T-helper 1 cell treated with Interleukin-12 subunit alpha and Interleukin-12 subunit beta and Interleukin-4 antibody, amounts not matched to agents 30 μg/mL and 1 μg/mL, for 36 hours (primary cell): ENCODE measurements at regions not wholly inside any gene's neighbourhood (a gene's known extent, or its start where the extent isn't known, plus 50 kb on each side); places are given as distances from the start of the nearest gene placed in this dataset.

Source experiments
- H3K27ac Mint-ChIP-seq: one replicate; pipeline ENCODE4 v1.8.0; 2021; ENCODE audit warnings: mild to moderate bottlenecking, mixed read lengths
- H3K27me3 Mint-ChIP-seq: one replicate; pipeline ENCODE4 v1.8.0; 2021; ENCODE audit warnings: low read depth, mixed read lengths
- H3K36me3 Mint-ChIP-seq: one replicate; pipeline ENCODE4 v1.8.0; 2021; ENCODE audit warnings: low read depth, mixed read lengths
- H3K4me1 Mint-ChIP-seq: one replicate; pipeline ENCODE4 v1.8.0; 2021; ENCODE audit warnings: low read depth, mixed read lengths
- H3K4me3 Mint-ChIP-seq: one replicate; pipeline ENCODE4 v1.8.0; 2021; ENCODE audit warnings: mild to moderate bottlenecking, moderate library complexity, mixed read lengths
- H3K9me3 Mint-ChIP-seq: one replicate; pipeline ENCODE4 v1.8.0; 2021; ENCODE audit warnings: mixed read lengths

DNA sequence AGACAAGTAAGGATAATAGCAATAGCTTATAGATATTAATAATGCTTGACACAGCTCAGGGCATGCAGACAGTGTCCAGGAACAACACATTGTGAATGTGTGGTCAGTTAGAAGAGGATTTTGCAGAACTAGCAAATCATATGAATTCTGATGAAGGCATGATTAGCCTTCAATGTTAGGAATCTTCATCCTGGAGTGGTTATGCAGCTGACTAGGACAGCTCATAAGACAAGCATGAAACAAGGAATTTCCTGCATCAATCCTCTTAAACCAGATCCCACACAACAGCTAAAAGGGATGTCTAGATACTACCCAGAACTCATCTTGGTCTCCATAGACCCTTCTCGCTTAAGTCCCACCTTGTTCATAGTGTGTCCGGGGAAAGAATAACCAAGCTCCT, 499.0 kb upstream of the ATP11B start:
- H3K27me3 Mint-ChIP-seq, result no peaks in the 10 kb centered on the region
- H3K36me3 Mint-ChIP-seq, result no peaks in the 10 kb centered on the region
- H3K4me3 Mint-ChIP-seq, result no peak overlapping the region
- no peaks in the 10 kb centered on the region for H3K4me1 Mint-ChIP-seq
- no peak overlapping the region for H3K27ac Mint-ChIP-seq
- no peaks in the 10 kb centered on the region for H3K9me3 Mint-ChIP-seq

DNA sequence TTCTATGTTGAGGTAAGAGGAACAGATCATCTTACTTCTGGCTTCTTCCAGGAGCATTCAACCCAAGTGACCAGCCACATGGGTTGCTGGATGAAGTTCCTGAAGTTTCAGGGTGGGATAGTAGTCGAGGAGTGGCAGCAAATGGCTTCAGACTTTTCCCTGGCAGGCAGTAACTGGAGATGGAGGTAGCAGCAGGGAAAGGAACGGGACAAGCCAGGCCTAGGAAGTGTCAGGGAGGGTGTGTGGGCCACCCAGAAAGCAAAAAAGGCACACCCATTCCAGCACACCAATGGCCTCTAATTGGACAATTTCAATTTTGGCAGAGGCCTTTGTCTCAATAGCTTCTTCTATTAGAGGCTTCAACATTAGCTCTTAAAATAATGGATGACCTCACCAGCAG, 498.6 kb upstream of the ATP11B start:
- Mint-ChIP-seq H3K4me3 (no peak overlapping the region), H3K4me1 (no peaks in the 10 kb centered on the region), H3K27ac (no peak overlapping the region), H3K36me3 (no peaks in the 10 kb centered on the region), H3K9me3 (no peaks in the 10 kb centered on the region), H3K27me3 (no peaks in the 10 kb centered on the region)

DNA sequence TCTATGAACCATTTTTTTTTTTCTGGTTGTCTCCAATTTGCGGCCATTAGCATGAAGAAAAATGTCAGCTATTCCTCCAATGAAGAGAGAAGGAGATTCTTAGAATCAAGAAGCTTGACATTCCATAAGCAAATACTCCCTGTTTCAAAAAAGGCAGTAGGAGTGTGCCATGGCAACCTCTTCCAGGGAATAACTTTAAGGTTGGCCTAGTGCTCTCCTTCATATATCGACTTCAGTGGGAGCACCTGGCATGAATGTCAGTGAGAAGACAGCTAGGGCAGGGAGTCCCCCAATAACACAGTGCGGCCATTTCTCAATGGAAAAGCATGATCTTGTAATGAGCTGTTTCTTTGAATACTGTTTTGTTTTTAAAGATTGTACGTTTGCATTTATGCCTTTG, 493.0 kb upstream of the ATP11B start:
- Mint-ChIP-seq H3K4me3 (no peak overlapping the region), H3K9me3 (no peaks in the 10 kb centered on the region), H3K4me1 (no peaks in the 10 kb centered on the region), H3K36me3 (no peaks in the 10 kb centered on the region), H3K27ac (no peak overlapping the region), H3K27me3 (no peaks in the 10 kb centered on the region)

DNA sequence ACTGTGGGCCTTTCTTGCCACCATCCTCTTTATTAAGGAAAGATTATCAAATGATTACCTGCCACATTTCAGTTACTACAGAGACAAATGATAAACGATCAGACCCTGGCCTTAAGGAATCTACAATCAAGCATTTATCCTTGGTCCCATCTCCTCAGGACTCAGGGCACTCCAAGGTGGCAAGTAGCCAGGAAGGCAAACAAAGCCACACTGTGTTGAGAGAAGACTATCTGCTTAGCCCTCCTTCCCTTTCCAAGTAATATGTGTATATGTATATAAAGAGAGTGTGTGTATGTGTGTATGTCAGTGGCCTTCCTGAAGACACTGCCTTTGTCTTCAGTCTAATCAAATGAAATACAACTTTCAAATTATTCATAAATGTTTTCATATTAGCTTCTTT, 490.1 kb upstream of the ATP11B start:
- H3K4me1 Mint-ChIP-seq, result no peaks in the 10 kb centered on the region
- no peak overlapping the region for H3K27ac Mint-ChIP-seq
- H3K36me3 Mint-ChIP-seq, result no peaks in the 10 kb centered on the region
- no peak overlapping the region for H3K4me3 Mint-ChIP-seq
- no peaks in the 10 kb centered on the region for H3K9me3 Mint-ChIP-seq
- H3K27me3 Mint-ChIP-seq, result no peaks in the 10 kb centered on the region

DNA sequence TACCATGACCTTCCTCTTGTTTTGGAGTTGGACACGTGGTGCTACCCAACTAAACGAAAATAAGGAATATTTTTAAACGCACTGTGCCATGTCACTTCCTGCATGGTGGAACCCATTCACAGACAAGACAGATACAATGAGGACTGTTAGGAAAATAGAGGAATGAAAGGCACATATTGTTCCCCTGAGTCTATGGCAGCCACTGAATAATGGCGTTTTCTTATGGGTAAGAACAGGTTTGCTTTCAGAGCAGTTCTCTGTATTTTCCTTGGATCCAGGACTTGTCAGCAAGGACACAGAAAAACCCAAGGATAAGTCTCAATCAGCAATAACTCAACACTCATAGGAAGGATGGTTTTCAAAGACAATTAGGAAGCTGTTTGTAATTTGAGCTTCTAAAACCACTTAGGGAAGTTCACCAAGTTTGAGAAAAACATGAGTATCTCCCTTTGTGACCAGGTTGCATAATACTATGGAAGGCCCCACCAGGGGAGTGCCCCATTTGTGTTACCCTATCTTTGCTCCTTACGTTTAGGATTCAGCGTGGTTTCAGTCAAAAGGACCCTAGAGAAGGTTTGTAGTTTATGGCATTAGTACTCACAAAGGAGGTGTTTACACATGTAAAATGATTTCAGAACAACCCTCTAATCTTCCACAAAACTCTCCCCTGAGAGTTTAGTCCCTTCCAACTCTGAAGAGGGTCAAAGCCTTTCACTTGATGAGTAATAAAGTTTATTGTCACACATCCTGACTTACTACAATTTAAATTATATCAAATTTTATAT, 487.2 kb upstream of the ATP11B start:
- H3K9me3 Mint-ChIP-seq, result no peaks in the 10 kb centered on the region
- H3K27me3 Mint-ChIP-seq, result no peaks in the 10 kb centered on the region
- H3K4me1 Mint-ChIP-seq, result no peaks in the 10 kb centered on the region
- H3K4me3 Mint-ChIP-seq, result no peak overlapping the region
- no peaks in the 10 kb centered on the region for H3K36me3 Mint-ChIP-seq
- H3K27ac Mint-ChIP-seq, result no peak overlapping the region

DNA sequence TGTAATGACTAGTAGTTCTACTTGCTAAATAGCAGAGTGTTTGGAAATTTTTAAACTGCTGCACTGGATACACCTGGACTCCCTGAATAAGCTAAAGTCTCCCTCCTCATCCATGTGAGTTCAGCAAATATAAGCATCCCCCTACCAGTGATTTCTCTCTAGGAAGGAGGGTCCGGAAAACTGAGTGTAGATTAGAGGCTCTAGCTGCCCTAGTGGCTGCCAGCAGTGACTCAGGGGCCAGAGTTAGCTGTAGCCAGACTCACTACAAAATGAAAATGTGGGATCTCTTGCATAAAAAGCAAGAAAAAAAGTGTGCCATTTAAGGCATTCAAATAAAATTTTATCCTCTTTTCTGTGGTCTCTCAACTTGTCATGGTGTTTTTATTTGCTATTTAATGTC, 485.0 kb upstream of the ATP11B start:
- Mint-ChIP-seq H3K36me3 (no peaks in the 10 kb centered on the region), H3K4me1 (no peaks in the 10 kb centered on the region), H3K4me3 (no peak overlapping the region), H3K27ac (no peak overlapping the region), H3K27me3 (no peaks in the 10 kb centered on the region), H3K9me3 (no peaks in the 10 kb centered on the region)

DNA sequence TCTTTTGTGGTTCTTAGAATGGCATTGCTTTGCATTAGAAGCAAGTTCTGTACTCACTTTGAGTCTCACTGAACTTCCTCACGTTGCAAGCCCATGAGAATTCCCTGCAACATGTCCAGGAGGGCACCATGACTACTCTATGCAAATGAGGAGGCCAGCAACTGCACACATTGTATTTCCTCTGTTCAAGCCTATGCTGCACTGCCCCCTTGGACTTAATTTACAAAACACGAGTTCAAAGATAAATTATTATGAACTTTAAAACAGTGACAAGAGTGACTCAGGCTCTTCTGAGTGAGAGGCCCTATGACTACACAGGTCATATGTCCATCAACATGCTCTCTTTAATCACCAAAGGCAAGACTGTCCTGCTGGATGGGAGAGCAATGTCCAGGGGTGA, 484.2 kb upstream of the ATP11B start:
- Mint-ChIP-seq H3K36me3 (no peaks in the 10 kb centered on the region), H3K4me1 (no peaks in the 10 kb centered on the region), H3K4me3 (no peak overlapping the region), H3K27ac (no peak overlapping the region), H3K27me3 (no peaks in the 10 kb centered on the region), H3K9me3 (no peaks in the 10 kb centered on the region)

DNA sequence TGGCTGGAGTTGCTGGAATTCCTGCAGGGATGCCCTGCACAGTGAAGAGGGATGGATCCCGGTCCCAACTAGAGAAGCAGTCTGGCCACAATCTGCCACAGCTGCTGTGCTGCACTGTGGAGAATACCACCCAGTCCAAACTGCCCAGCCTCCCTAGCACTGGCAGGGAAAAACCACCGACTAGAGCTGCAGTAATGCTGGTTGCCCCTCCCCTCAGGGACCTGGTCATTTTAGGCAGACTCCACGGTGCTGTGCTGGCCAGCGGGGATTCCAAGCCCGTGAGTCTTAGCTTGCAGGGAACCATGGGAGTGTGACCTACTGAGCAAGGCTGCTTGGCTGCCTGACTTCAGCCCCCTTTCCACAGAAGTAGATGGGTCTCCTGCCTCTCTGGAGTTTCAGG, 478.0 kb upstream of the ATP11B start:
- Mint-ChIP-seq H3K9me3 (peaks cover 19% of the 10 kb centered on the region), H3K4me3 (no peak overlapping the region), H3K27me3 (no peaks in the 10 kb centered on the region), H3K4me1 (no peaks in the 10 kb centered on the region), H3K27ac (no peak overlapping the region), H3K36me3 (no peaks in the 10 kb centered on the region)

DNA sequence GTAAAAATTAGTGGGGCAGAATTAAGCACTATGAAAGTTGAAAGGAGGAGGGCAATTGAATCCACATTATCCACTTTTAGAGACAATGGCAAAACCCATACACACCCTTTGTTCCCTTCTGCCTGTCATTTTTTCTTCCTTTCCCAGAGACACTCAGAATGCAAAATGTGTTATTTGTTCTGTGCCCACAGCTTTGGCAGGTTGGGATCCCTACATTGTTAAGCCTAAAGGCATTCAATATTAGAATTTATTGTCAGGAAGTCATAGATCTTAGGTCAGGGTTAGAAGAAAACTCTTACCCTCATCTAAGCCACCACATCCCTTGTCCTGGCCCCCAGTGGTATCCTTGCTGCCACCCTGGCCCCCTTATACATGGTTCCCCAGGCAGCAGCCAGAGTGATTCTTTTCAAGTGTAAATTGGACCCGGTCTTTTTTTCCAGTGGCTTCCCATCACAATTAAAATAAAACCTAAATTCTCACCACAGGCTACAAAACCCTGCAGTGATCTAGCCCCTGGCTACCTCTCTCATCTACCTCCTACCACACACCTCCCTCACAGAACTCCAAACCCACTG, 470.1 kb upstream of the ATP11B start:
- H3K9me3 Mint-ChIP-seq, result peaks cover 21% of the 10 kb centered on the region
- no peaks in the 10 kb centered on the region for H3K27me3 Mint-ChIP-seq
- H3K4me3 Mint-ChIP-seq, result no peak overlapping the region
- H3K4me1 Mint-ChIP-seq, result no peaks in the 10 kb centered on the region
- H3K36me3 Mint-ChIP-seq, result no peaks in the 10 kb centered on the region
- H3K27ac Mint-ChIP-seq, result no peak overlapping the region

DNA sequence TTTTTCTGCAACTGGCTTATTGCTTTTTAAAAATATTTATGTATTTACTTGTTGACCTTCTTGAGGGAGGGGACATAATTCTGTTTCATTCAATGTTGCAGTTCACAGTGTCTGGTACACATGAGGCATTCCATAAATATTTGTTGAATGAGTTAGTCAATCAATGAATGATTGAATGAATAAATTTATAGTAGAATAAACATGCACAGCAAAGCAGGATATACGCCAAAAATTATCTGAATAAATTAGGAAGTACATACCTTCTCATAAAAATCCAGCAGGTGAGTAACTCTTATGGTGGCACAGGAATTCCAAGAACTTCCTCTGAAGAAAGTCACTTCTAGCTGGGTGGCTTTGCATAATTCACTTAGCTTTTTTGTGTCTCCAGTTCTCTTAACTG, 469.4 kb upstream of the ATP11B start:
- H3K4me1 Mint-ChIP-seq, result no peaks in the 10 kb centered on the region
- peaks cover 15% of the 10 kb centered on the region for H3K9me3 Mint-ChIP-seq
- H3K27ac Mint-ChIP-seq, result no peak overlapping the region
- H3K4me3 Mint-ChIP-seq, result no peak overlapping the region
- H3K36me3 Mint-ChIP-seq, result no peaks in the 10 kb centered on the region
- H3K27me3 Mint-ChIP-seq, result no peaks in the 10 kb centered on the region

DNA sequence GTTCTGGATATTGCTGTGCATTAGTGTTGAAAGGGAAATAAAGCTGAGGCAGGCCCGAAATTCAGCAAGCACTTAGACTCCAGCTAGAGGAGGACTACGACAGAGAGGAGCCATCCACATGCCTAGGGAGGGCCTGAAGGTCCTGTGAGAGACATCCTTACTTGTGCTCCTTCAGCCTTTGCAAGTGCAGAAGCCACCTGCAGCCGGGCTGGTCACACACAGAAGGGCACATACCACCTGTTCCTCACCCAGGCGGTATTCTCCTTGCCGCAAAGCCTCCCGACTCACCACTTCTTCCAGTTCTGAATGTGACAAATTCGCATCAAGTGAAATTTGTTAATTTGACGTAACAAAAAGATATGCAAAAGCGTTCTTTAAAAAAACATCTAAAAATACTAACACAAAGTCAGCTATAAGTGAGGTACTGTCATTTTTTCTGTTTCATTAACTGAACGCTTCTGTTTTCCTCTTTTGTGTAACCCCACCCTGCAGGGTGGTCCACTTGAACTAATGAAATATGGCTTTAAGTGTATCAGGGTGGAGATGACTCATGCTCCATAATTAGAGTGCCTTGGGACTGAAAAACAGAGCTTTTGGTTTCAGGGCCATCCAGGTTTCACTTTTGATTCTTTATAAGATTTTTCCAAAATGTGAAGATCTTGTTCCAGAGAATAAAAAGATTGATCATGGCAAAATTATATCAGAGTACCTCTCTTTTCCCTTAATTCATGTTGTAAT, 467.9 kb upstream of the ATP11B start:
- Mint-ChIP-seq H3K4me3 (no peak overlapping the region), H3K4me1 (no peaks in the 10 kb centered on the region), H3K27ac (no peak overlapping the region), H3K36me3 (no peaks in the 10 kb centered on the region), H3K9me3 (peaks cover under 1% of the 10 kb centered on the region), H3K27me3 (no peaks in the 10 kb centered on the region)

DNA sequence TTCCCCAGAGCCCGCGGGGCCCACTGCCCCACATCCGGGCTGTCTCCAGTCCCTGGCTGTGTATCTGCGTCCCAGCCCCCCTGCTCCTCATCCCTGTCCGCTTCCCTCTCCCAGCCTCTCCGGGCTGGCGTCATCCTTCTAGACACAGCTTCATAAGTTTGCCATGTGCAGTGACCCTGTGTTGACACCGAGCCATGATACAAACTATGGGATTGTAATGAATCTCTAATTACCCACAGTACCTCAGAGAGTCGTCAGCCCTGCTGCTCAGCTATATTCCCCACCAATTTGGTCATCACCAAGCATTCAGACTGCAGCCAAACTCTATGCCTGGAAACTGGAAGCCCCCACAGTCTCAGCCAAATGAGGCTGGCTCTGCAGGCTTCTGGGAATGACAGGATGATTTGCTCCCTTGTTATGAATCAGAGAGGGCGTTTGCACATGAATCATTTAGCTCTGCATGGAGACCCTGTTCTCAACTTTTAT, 466.1 kb upstream of the ATP11B start:
- Mint-ChIP-seq H3K27ac (no peak overlapping the region), H3K4me1 (no peaks in the 10 kb centered on the region), H3K9me3 (no peaks in the 10 kb centered on the region), H3K36me3 (no peaks in the 10 kb centered on the region), H3K27me3 (no peaks in the 10 kb centered on the region), H3K4me3 (no peak overlapping the region)

DNA sequence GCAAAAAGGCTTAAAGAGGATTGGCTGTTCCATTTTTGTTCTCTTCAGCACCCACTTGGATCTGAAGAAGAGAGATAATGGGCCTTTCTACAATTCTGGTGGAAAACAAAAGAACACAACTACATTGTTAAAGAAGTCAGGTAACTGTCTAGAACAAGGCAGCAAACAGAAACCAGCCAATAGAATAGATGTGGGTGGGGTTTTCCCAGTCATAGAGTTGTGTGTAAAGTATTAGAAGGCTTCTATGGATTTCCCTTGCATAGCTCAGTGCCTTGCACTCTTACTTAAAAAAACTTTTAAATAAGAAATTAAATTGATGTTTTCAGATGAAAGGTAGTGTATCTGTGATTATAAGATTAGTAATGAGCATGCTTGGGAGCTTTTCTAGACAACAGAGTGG, 462.7 kb upstream of the ATP11B start:
- Mint-ChIP-seq H3K27ac (no peak overlapping the region), H3K36me3 (no peaks in the 10 kb centered on the region), H3K4me1 (no peaks in the 10 kb centered on the region), H3K27me3 (no peaks in the 10 kb centered on the region), H3K4me3 (no peak overlapping the region), H3K9me3 (no peaks in the 10 kb centered on the region)

DNA sequence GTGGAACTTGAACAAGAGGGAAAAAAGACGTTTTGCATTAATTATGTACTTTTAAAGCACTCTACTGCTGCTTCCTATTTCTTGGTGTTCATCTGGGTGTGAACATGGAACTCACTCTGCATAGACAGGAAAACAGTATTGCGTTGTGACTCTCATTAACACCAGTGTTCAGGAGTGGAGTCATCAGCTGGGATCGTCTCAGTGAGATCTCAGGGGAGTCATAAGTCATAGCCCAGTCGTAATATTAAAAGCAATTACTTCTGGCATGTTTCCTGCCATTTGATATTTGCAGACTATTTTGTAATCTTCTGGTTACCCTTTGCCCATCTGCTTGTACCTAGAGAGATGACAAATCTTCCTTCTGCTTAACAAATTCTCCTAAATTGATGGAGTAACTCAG, 462.0 kb upstream of the ATP11B start:
- Mint-ChIP-seq H3K36me3 (no peaks in the 10 kb centered on the region), H3K27me3 (no peaks in the 10 kb centered on the region), H3K4me1 (no peaks in the 10 kb centered on the region), H3K4me3 (no peak overlapping the region), H3K27ac (no peak overlapping the region), H3K9me3 (no peaks in the 10 kb centered on the region)

DNA sequence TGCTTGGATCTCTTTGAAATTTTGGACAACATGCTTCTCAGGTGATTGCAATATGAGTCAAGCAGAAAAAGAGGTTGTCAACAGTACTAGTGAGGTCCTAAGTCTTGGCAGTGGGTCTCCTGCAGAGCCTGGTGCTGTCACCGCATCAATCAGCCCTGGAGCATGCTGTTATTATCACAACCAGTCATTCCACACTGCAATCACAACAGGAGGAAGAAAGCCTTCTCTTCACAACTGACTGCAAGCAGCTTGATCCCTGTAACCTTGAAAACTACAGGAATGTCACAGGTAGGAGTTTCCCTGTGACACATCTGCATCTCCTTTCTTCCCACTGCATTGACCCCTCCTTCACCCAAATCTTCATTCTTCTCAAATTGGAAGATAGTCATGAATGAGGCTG, 451.1 kb upstream of the ATP11B start:
- H3K9me3 Mint-ChIP-seq, result no peaks in the 10 kb centered on the region
- H3K4me1 Mint-ChIP-seq, result no peaks in the 10 kb centered on the region
- H3K36me3 Mint-ChIP-seq, result no peaks in the 10 kb centered on the region
- no peak overlapping the region for H3K4me3 Mint-ChIP-seq
- no peak overlapping the region for H3K27ac Mint-ChIP-seq
- no peaks in the 10 kb centered on the region for H3K27me3 Mint-ChIP-seq
